ENCODE measurements at regions not wholly inside any gene's neighbourhood (a gene's known extent, or its start where the extent isn't known, plus 50 kb on each side); places are given as distances from the start of the nearest gene placed in this dataset.

GRCh38 chr18:68262690-68263294 lies 452.1 kb downstream of the TMX3 start:
- TF ChIP-seq TAF1 (IDR thresholded peaks at IDR 0.05; ENCODE audit: low read depth) (no peak), CREB1 (IDR thresholded peaks at IDR 0.05; ENCODE audit: low read depth) (no peak), TEAD4 (IDR thresholded peaks at IDR 0.05) (no peak)

GRCh38 chr18:68256418-68257067 lies 458.4 kb downstream of the TMX3 start:
- TF ChIP-seq ZBTB7A (IDR thresholded peaks at IDR 0.05; ENCODE audit: low read depth) (no peak), NFIC (IDR thresholded peaks at IDR 0.05) (no peak), TEAD4 (IDR thresholded peaks at IDR 0.05) (no peak), CREB1 (IDR thresholded peaks at IDR 0.05; ENCODE audit: low read depth) (no peak), RAD21 (IDR thresholded peaks at IDR 0.05; ENCODE audit: low read depth) (no peak), CEBPB (IDR thresholded peaks at IDR 0.05) (no peak), YY1 (IDR thresholded peaks at IDR 0.05; ENCODE audit: low read depth) (no peak), TAF1 (IDR thresholded peaks at IDR 0.05; ENCODE audit: low read depth) (no peak), TCF12 (IDR thresholded peaks at IDR 0.05; ENCODE audit: low read depth) (no peak), REST (IDR thresholded peaks at IDR 0.05; ENCODE audit: low read depth) (no peak), MAX (IDR thresholded peaks at IDR 0.05) (no peak), EP300 (IDR thresholded peaks at IDR 0.05; ENCODE audit: borderline replicate concordance) (no peak)
- TF ChIP-seq, protein P1, sequence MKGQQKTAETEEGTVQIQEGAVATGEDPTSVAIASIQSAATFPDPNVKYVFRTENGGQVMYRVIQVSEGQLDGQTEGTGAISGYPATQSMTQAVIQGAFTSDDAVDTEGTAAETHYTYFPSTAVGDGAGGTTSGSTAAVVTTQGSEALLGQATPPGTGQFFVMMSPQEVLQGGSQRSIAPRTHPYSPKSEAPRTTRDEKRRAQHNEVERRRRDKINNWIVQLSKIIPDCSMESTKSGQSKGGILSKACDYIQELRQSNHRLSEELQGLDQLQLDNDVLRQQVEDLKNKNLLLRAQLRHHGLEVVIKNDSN (IDR thresholded peaks at IDR 0.05): no peak

DNA sequence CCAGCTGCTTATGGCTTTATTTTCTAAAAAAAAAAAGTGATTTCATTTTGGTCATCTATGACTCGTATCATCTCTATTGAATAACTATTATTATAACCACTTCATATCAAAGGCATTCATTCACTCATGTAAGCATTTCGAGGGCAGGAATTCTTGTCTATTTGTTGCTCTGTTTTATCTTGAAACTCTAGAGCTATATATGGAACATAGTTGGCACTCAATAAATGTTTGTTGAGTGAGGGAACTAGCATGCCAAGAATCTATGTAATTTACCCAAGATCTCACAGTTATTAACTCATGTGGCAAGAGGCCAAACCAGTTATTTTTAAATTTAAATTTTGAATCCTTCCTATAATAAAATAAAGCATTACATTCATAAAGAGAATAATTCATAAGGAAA lies 470.1 kb downstream of the TMX3 start:
- no peak for TF ChIP-seq TEAD4 (IDR thresholded peaks at IDR 0.05)
- no peak for TF ChIP-seq CEBPB (IDR thresholded peaks at IDR 0.05)
- TF ChIP-seq EGR1 (IDR thresholded peaks at IDR 0.05): no peak
- TF ChIP-seq NFIC (IDR thresholded peaks at IDR 0.05): no peak
- TF ChIP-seq CREB1 (IDR thresholded peaks at IDR 0.05; ENCODE audit: low read depth): no peak
- no peak for TF ChIP-seq REST (IDR thresholded peaks at IDR 0.05; ENCODE audit: low read depth)
- no peak for TF ChIP-seq YY1 (IDR thresholded peaks at IDR 0.05; ENCODE audit: low read depth)
- no peak for TF ChIP-seq TAF1 (IDR thresholded peaks at IDR 0.05; ENCODE audit: low read depth)
- TF ChIP-seq FOXM1 (IDR thresholded peaks at IDR 0.05; ENCODE audit: borderline replicate concordance, low read depth): no peak
- no peak for TF ChIP-seq ZBTB7A (IDR thresholded peaks at IDR 0.05; ENCODE audit: low read depth)
- TF ChIP-seq MAX (IDR thresholded peaks at IDR 0.05): no peak
- no peak for TF ChIP-seq TCF12 (IDR thresholded peaks at IDR 0.05; ENCODE audit: low read depth)
- no peak for TF ChIP-seq RAD21 (IDR thresholded peaks at IDR 0.05; ENCODE audit: low read depth)
- TF ChIP-seq, protein P1 (IDR thresholded peaks at IDR 0.05): no peak
- no peak for TF ChIP-seq EP300 (IDR thresholded peaks at IDR 0.05; ENCODE audit: borderline replicate concordance)

DNA sequence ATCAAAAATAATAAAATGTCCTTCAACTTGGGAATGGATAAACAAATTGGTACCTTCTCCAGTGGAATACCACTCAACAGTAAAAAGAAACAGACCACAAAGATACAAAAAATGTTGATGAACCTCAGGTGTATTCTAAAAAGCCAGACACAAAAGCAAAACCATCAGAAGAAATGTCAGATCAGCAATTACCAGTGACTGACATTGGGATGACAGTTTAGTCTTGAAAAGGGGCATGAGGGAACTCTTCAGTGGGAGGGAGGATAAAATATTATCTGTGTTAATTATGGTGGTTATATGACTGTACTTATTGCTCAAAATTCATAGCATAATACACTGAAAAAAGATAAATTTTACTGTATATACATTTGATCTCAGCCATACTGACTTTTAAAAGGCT lies 473.0 kb downstream of the TMX3 start:
- TF ChIP-seq, protein P1 (IDR thresholded peaks at IDR 0.05): no peak
- TF ChIP-seq NFIC (IDR thresholded peaks at IDR 0.05) (no peak), MAX (IDR thresholded peaks at IDR 0.05) (no peak)

- TF ChIP-seq EP300 (IDR thresholded peaks at IDR 0.05; ENCODE audit: borderline replicate concordance) (no peak), YY1 (IDR thresholded peaks at IDR 0.05; ENCODE audit: low read depth) (no peak), MAX (IDR thresholded peaks at IDR 0.05) (no peak)
Measured at GRCh38 chr18:68234676-68235075, 480.2 kb downstream of the TMX3 start.

Measured in Ishikawa (cell line).